Prostate gland (tissue), 2 donors: ENCODE measurements at regions not wholly inside any gene's neighbourhood (a gene's known extent, or its start where the extent isn't known, plus 50 kb on each side); places are given as distances from the start of the nearest gene placed in this dataset.

Experiments used
- CTCF ChIP-seq, 4 experiments: fragments of 200-600 bp in 2 of 4; fragments of 450-650 bp in 2 of 4; sonication (generic) in 2 of 4; IDR thresholded peaks; 1 replicate in 3 of 4; 2 replicates in 1 of 4; pipeline ENCODE4 v1.5.1; 2016 to 2019; ENCODE audit warnings: antibody characterized with exemption in 4 of 4, mild to moderate bottlenecking in 2 of 4, moderate library complexity in 2 of 4
- POLR2A ChIP-seq: fragments of 450-650 bp; IDR thresholded peaks from one replicate; pipeline ENCODE4 v1.6.1; 2016; ENCODE audit warnings: antibody characterized with exemption, mild to moderate bottlenecking

- TF ChIP-seq CTCF (IDR thresholded peaks at IDR 0.05) (no peak), POLR2A (no peak)
Observed at GRCh38 chr3:76065964-76066363, 280.6 kb upstream of the ZNF717 start.
